PFSK-1 (cell line): ENCODE measurements at regions not wholly inside any gene's neighbourhood (a gene's known extent, or its start where the extent isn't known, plus 50 kb on each side); places are given as distances from the start of the nearest gene placed in this dataset.

Experiments used
- FOXP2 ChIP-seq: optimal IDR thresholded peaks from 2 replicates; pipeline ENCODE3; 2011; ENCODE audit warnings: borderline replicate concordance, control low read depth, inconsistent platforms; ENCODE audit not compliant: insufficient read depth; ENCODE audit errors: extremely low read length, extremely low read depth
- POLR2AphosphoS5 ChIP-seq: IDR thresholded peaks from 2 replicates; pipeline ENCODE4 v1.6.1; 2012; ENCODE audit warnings: low read depth, mild to moderate bottlenecking, control low read depth, low read length, moderate library complexity
- REST ChIP-seq, 2 experiments: IDR thresholded peaks; 2 replicates each; pipeline versions ENCODE4 v1.6.1 to v1.8.0; 2011 to 2012; ENCODE audit warnings: low read depth in 2 of 2, low read length in 2 of 2, control low read depth in 1 of 2, inconsistent platforms in 1 of 2, mild to moderate bottlenecking in 1 of 2, moderate library complexity in 1 of 2; ENCODE audit not compliant: insufficient read depth in 1 of 2
- SIN3A ChIP-seq: IDR thresholded peaks from 2 replicates; pipeline ENCODE4 v1.6.1; 2012; ENCODE audit warnings: mild to moderate bottlenecking, low read length, moderate library complexity, borderline replicate concordance; ENCODE audit not compliant: insufficient read depth
- TAF1 ChIP-seq: IDR thresholded peaks from 2 replicates; pipeline ENCODE4 v1.6.1; 2012; ENCODE audit warnings: low read length, control low read depth, borderline replicate concordance; ENCODE audit not compliant: insufficient read depth

- TF ChIP-seq SIN3A (no peak), REST (IDR thresholded peaks at IDR 0.05; ENCODE audit: insufficient read depth in 1 of 2, low read depth in 2 of 2, low read length in 2 of 2) (no peak), POLR2AphosphoS5 (no peak), FOXP2 (no peak), TAF1 (no peak)
These were observed 97.2 kb downstream of the HES1 start for GRCh38 chr3:194233150-194233549.

- TF ChIP-seq TAF1 (no peak), REST (IDR thresholded peaks at IDR 0.05; ENCODE audit: insufficient read depth in 1 of 2, low read depth in 2 of 2, low read length in 2 of 2) (no peak), POLR2AphosphoS5 (no peak), FOXP2 (no peak)
These were observed 99.2 kb downstream of the HES1 start for GRCh38 chr3:194235160-194235559.

- TF ChIP-seq REST (IDR thresholded peaks at IDR 0.05; ENCODE audit: insufficient read depth in 1 of 2, low read depth in 2 of 2, low read length in 2 of 2) (no peak), TAF1 (no peak), FOXP2 (no peak), SIN3A (no peak), POLR2AphosphoS5 (no peak)
These were observed 101.2 kb downstream of the HES1 start for GRCh38 chr3:194237110-194237509.

- no peak for TF ChIP-seq FOXP2
- TF ChIP-seq REST (IDR thresholded peaks at IDR 0.05; ENCODE audit: insufficient read depth in 1 of 2, low read depth in 2 of 2, low read length in 2 of 2), result no peak
These were observed 104.8 kb downstream of the HES1 start for GRCh38 chr3:194240766-194241165.

GRCh38 chr3:194243172-194243837 is 107.4 kb downstream of the HES1 start:
- no peak for TF ChIP-seq FOXP2
- no peak for TF ChIP-seq SIN3A
